NCI-H2196 (cell line): ENCODE measurements at regions not wholly inside any gene's neighbourhood (a gene's known extent, or its start where the extent isn't known, plus 50 kb on each side); places are given as distances from the start of the nearest gene placed in this dataset.

Source experiments
- DNase-seq: peaks from one replicate; lab custom pipeline; 2025; ENCODE audit not compliant: unreplicated experiment; lab: John Stamatoyannopoulos, UW

DNA sequence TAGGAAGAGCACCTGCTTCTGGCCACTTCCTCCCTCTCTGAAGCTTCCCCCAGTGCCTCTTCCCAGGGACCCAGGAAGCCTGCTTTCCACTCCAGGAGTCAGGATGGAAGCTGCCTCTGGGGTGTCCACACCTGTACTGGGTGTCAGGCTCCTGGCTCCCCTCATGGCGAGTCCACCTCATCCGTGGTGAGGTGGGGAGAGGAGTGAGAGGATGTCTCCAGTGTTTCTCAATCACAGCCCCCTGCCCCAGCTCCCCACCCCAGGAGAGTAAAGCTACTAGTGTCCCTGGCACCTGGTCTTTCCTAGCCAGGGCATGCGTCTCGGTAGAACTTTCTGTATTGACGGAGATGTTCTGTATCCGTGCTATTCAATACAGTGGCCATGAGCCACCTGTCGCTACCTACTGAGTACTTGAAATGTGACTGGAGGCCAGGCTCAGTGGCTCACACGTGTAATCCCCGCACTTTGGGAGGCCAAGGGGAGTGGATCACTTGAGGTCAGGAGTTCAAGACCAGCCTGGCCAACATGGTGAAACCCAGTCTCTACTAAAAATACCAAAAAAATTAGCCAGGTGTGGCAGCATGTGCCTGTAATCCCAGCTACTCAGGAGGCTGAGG is 171.2 kb upstream of the HAAO start:
- DNase-seq, result no peak

DNA sequence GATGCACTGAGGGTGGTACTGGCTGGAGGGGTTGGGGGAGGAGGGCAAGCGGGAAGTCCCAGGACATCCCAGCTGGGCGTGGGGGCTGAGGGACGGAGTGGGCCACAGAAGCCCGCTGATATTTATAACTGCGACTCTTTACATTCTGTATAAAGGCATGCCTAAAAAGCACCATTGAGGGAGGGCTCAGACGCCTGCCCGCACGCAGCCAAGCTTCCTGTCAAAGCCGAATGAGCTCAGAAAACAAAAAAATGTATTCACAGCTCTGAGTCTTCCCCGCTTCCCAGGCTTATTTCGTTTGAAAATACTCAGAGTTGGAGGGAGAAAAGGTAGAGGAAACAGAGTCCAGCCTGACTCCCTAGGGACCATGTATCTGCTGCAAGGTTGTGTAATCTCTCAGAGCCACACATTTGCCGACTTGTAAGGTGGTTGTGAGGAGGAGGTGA is 170.1 kb upstream of the HAAO start:
- no peak for DNase-seq

DNA sequence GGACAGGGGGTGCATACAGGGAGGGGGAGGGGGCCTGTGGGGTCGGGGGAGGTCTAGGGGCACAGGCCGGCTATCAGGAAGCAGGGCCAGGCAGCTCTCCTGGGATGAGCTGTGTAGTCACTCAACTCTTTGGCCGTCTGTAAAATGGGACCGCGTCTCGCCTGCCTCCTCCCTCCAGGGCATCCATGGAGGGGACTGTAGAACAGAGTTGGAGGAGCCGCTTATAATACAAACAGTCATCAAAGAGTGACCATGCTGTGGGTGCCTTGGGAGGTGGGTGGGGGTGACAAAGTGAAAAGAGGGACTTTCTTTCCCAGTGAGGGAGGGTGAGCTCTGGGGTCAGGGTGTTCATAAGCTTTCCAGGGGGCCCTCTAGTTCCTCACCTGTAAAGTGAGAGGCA is 169.6 kb upstream of the HAAO start:
- DNase-seq, result no peak

DNA sequence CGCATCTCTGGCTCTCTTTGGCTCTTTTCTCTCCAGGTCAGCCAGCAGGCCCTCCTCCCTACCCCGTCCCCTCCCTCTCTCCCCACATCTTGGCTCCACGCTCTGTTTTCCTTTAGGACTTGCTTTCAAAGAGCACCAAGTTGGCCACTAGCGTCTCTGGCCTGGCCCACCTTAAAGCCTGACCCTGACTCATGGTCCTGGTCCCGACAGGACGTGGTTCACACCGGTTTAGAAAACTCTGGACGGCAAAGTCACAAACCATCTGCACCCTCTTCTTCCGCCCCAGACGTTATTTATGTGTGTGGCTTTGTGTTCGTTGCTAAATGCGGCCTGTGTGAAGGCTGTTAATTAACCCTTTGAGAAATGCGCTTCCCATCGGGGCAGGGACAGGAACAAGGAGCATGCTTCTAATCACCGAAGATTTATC is 169.0 kb upstream of the HAAO start:
- no peak for DNase-seq

DNA sequence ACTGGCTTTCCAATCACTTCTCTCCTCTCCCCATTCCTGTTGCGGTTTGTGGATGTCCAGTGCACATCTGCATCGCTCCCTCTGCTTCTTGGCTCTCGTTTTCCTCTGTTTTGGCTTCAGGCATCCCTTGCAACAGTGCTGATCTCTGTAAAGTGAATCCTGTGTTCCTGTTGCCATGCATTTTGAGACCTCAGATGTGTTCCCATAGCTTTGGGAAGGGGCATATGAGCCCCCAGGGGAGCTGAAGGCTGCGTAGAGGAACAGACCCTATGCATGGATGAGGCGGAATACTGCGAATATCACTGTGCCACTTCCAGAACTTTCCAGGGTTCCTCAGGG is 168.4 kb upstream of the HAAO start:
- no peak for DNase-seq

DNA sequence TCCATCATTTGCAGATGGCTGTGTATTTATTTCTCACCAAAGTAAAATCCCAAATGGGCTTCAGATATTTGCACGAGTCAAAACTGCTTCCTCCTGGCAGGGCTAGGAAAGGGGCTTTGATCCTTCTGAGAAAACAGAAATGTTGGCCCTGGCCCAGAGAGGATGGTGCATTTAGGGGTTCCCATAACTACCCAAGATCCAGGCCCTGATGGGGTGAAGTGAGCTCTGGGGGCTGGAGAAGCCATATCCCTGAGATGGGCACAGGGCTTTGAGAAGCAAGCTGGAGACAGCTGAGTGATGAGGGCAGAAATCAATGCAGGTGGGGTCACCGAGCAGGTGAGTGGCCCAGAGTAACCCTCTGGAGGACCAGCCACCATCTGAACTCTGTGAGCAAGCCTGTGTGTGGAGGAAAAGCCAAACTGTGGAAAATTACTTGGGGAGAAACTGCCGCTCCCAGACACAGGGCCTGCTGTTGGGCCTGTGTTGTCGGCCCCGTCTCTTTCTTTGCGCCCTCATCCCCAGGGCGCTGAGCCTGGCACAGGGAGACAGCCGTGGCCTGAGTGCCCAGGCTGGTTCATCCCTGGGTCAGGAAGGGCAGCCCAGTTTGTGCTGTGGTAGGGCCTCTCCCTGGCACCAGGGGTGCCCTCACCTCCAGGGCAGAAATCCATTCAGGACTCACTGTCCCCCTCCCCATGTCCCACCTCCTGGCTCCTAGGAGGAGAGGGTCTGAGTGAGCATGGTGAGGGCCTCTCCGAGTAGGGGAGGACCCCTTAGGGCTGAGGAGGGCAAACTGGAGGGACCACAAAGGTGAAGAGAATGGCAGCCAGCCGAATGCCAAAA is 167.8 kb upstream of the HAAO start:
- DNase-seq, result no peak

DNA sequence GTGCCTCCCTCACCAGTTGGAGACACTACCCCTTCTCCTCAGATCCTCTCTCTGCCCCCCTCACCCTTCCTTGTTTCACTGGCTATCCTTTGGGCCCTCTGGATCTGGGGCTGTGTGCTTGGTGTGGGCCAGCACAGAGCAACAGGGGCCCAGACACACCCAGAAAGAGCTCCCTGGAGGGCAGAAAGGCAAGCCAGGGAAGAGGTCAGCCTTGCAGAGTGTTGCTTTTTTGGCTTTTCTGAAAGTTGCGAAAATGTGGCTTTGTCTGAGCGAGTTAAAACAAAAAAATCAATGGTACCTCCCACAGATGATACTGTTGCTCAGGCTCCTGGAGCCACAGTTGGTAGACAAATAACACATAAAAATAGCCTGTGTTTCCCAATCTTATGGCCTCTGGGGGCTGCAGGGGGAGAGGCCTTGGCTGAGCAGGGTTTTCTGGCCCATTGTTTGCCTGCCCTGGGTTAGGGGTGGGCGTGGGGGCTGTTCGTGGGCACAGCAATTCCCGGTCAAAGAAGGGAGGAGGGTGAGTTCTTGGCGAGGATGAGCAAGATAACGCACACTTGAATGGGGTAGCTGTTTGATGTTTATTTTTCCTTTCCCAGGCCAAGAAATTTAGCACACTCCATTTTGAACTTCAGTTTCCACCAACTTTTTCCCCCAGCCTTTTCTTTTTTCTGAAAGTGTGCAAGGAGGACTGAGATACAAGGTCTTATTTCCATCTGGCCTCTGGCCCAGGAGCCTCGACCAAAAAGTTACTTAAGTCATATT is 167.0 kb upstream of the HAAO start:
- no peak for DNase-seq

DNA sequence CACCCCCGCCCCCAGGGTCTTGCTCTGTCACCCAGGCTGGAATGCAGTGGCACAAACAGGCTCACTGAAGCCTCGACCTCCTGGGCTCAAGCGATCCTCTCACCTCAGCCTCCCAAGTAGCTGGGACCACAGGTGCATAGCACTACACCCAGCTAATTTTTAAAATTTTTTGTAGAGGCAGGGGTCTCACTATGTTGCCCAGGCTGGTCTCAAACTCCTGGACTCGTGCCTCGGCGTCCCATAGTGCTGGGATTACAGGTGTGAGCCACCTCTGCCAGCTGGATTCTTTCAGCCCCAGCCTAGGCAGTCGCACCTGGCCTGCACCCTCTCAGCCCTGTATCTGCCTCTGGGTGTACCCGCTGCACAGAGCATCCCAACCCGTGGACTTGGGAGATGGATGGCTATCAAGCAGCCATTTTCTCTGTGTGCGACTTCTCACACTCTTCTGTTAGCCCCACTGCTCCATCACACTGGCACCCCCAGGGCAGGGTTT is 166.4 kb upstream of the HAAO start:
- no peak for DNase-seq

DNA sequence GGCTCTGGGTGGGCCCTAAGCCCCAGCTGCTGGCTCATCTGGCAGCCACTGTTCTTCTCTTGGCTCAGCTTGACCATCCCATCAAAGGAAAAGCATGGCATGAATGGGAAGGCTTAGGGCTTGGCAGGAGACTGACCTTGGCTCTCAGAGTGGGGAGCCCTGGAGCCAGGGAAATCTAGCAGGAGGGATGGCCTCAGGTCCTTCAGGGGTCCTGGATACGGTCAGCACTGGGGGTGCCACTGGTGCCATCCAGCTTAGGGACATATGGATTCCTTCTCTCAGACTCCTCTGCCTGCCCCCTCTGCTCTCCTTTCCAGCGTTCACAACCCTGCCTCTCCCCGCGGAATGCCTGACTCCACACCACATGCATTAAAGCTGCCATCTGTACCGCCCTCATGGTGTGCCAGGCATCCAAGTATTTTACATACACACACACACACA is 165.5 kb upstream of the HAAO start:
- no peak for DNase-seq

DNA sequence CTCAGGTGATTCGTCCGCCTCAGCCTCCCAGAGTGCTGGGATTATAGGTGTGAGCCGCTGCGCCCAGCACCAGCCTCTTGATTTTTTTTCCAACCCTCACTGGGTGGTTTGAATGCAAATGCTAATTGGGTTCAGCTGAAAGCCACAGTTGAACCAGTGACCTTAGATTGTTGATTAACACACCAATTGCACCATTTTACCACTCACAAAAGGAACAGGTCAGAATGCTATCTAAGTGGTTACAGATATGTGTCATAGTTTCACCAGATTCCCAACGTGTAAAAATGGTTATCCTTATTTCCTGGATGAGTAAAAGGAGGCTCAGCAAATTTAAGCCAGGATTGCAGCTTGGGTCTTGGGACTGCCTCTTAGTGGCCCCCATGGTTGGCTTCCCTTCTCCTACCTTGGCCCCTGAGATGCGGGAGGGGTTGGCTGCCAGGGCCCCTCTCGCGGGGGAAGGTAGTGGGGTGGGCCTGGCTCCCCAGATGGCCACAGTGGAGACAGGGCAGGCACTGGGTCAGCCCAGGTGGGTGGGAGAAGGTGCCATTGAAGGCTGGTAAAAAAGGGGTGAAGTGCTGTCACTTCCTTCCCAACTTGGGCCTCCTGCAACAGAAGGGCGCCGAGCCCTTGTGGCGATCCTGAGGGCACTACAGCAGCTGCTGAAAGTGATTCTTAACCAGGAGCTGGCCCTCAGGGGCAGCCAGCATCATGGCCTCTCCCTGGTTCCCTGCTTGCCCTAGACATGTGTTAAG is 164.9 kb upstream of the HAAO start:
- no peak for DNase-seq

DNA sequence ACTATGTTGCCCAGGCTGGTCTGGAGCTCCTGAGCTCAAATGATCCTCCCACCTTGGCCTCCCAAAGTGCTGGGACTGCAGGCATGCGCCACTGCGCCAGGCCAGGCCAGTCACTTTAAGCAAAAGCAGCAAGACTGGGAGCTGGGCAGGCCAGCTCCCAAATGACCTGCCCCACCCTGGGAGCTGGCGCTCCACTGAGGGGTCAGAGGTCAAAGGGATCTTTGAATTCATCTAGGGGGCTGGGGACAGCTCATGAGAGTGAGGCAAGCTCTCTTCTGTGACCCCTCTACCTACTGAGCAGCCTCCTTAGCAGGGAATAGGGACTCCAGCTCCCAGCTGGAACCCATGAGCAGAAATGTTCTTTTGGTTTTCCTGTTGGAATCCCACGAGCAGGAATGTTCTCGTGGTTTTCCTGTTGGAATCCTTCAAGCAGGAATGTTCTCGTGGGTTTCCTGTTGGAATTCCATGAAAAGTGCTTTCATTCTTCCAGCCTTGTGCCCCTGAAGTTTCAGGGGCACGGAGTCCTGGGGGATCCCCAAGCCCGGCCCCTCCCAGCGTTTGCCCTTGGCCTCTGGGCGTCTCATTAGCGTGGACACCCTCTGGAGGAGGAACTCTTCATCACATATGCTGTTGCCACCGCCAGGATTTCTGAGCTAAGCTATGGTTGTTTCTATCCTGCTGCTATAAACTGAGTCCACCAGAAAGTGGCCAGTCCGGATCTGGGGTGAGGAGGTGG is 162.0 kb upstream of the HAAO start:
- no peak for DNase-seq

DNA sequence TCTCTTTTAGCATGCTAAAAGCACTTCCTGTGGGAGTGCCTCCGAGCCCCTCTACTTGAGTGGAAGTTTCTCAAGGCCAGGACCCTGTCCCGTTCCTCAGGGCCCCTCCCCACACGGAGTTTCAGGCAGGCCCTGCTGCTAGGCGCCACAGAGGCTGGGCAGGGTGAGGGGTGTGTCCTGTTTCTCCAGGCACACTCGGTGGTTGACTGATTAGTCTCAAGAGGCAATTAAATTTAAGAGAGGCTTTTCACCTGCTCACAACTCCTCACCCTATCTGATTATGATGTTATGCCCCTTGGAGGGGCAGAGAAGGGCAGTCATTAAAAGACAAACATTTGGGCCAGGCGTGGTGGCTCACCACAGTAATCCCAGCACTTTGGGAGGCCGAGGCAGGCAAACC is 160.8 kb upstream of the HAAO start:
- DNase-seq, result no peak

DNA sequence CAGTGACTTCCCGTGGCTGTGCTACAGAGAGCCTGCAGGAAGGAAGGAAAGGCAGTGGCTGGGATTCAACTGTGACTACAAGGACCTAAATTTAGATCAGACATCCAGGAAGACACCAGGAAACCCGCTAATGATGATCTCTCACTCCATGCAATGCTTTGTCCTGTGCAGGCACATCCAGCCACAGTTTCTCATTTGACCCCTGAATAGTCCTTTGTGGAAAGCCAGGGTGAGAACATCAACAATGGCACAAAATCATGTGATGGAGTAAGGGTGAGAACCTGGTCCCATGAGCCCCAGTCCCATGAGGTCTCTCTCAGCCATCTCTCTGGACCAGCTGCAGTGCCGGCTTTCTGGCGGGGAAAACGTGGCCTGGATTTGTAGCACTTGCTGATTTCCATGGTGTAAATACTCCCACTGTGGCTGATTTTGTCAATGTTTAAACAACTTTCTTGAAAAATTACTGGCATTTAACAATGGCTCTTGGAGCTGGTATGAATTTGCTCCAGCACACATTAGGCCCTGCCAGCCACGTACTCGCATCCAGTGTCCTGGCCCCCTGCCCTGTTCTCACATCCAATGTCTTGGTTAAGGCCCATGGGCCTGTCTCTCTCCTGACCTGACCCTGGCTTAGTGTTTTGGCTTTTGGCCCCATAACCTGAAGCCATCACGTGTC is 159.0 kb upstream of the HAAO start:
- no peak for DNase-seq

DNA sequence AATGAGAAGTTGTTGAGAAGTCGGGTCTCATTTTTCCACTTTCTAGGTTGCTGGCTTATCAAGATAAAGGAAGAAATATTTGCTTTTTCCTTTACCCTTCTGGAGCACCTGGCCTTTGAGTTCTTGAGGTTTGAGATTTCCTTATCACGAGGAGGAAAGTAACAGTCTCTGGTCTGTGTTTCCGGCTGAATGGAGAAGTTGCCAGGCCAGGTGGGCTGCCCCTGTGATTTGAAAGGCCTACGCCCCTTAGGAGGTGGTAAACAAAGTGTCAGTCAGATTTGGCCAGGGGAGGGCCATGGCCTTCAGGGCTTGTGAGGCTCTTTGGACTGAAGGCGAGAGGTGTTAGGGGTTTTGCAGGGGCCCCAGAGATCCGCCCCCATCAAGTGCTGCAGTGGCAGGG is 156.7 kb upstream of the HAAO start:
- DNase-seq, result no peak

DNA sequence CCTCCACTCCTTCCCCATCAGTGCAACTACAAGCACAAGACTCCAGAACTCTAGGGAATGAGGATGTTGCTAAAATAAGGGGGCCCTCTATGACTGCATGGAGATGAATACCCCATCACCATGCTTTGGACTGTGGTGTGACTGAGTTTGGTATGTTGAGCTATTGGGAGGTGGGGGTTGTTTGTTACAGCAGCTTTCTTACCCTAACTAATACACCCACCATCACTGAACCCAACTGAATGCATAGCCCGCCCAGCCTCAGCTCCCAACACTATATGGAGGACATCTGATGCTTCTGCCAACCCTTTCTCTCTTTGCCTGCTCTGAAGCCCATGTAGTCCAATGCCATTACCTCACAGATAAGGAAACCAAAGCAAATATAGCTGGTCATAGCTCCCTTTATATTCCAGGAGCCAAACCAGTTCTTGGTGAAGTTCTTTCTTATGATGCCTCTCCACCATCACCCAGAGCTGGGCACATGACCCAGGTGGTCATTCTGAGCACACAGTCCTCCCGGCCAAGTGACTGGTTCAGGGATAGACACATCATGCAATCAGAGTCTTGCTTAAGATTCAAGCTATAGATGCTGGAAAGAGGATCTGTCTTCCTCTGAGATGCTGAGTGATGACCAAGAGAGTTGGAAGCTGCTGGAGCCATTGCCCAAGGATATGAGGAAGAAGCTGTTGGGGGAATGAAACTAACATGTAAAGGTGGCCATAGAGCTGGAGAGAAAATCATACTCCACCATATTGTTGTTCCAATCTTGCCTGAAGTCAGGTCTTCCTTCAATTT is 155.6 kb upstream of the HAAO start:
- no peak for DNase-seq

DNA sequence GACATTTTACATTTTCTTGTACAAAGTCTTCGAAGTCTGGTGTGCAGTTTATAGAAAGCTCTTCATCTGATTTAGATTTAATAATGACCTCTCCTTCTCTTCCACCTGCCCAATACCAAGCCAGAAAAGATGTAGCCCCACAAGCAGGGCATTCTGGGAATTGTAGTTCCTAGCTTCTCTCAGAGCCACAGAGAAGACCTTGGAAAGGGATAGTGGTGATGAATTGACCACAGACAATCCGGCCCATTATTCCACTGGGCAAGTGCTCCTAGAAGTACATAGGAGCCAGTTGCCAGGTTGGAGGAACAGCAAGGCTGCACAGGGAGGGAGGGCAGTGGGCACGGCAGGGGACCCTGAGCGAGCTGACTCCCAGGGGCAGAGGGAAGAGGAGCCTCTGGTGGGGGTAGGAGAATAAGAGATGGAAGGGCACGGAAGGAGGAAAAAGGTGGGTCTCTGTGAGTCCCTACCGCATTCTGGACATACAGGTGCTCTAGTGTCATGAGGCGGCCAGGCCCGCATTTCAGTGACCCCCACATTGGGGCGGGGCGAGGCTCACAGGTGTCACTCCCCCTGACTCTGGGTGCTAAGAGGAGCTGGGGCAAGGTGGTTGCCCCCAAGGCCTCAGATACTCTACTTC is 152.5 kb upstream of the HAAO start:
- DNase-seq, result peak; percentile 24

DNA sequence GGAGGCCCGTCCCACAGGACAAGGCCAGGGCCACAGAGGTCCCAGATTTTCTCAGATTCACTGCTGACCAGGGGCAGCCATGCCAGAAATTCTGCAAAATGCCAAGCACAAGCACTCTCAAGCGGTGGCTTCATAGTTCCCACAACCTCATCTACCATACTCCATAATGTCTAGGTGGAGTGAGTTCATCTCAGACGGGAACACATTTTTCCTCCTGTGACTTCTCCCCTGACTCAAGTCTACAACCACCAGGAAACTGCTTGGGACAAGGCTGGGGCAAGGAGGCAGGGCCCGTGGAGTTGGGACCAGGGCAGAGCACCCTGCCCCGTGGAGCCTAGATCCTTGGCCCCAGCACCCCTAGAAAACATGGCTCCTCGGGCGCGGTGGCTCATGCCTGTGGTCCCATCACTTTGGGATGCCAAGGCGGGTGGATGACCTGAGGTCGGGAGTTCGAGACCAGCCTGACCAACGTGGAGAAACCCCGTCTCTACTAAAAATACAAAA is 150.7 kb upstream of the HAAO start:
- DNase-seq, result no peak

DNA sequence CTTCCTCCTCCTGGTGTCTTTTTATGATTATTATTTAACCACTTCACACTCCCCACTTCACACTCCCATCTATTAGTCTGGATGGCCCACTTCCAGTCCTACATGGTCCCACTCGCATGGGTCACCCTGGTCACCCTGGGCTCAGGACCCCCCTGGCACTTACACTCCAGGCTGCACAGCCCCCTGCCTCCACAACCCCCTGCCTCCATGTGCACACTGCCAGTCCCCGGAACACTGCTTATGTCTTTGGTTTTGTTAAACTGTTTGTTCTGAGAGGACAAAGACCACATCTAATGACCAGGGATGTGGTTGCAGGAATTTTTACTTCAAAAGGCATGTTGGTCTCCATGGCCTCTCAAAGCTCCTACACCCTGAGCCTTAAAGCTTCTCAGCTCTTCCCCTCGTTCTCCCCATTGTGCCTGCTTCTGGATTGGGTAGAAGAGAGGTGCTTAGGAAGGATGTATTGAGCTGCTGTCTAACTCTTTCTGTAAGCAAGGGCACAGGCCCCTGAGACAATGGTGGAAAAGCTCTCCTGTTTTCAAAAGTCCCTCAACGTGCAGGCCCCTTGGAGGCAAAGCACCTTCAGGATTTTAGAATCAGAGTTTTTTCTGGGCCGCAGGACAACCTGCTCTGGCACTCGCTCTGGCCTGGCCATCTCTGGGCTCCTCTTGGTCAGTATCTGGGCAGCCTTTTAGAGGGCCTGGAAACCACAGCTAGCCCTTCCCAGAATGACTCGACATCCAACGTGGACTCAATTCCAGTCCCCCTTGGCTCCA is 150.0 kb upstream of the HAAO start:
- DNase-seq, result no peak
